Stimulated activated CD4-positive, alpha-beta T cell treated with anti-CD3 and anti-CD28 coated beads, Interleukin-2, amount 100 ng/mL, for 48 hours (primary cell): ENCODE measurements at regions not wholly inside any gene's neighbourhood (a gene's known extent, or its start where the extent isn't known, plus 50 kb on each side); places are given as distances from the start of the nearest gene placed in this dataset.
A peak's percentile ranks its signal among the peaks of the same experiment; 100 is the strongest.
"Not testable (repeated sequence)": the region's sequence is repeated elsewhere in the genome, so short reads cannot be mapped to it uniquely, and the experiment has no call there.

Source experiments
- DNase-seq, 2 donors: peaks; one replicate each; pipeline ENCODE4 v3.0.0-alpha.2; 2020

DNA sequence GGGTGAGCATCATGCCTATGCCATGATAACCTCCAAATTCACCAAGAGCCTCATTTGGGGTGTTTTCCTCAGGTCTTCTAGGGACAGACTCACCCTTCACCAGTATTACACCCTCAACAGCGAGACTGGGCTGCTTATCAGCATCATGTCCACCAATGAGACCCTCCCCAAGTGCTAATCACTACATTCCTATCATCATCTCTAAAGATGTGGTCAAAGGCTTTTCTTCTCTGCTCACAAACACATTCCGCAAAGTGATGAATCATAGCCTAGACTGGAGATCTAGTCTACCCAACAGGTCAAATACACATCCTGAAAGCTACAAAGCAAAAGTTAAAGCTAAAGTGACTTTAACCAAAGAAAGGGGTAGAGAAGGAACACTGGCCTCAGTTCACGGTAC, 75.3 kb upstream of the C7orf33 start:
- no peak for DNase-seq

DNA sequence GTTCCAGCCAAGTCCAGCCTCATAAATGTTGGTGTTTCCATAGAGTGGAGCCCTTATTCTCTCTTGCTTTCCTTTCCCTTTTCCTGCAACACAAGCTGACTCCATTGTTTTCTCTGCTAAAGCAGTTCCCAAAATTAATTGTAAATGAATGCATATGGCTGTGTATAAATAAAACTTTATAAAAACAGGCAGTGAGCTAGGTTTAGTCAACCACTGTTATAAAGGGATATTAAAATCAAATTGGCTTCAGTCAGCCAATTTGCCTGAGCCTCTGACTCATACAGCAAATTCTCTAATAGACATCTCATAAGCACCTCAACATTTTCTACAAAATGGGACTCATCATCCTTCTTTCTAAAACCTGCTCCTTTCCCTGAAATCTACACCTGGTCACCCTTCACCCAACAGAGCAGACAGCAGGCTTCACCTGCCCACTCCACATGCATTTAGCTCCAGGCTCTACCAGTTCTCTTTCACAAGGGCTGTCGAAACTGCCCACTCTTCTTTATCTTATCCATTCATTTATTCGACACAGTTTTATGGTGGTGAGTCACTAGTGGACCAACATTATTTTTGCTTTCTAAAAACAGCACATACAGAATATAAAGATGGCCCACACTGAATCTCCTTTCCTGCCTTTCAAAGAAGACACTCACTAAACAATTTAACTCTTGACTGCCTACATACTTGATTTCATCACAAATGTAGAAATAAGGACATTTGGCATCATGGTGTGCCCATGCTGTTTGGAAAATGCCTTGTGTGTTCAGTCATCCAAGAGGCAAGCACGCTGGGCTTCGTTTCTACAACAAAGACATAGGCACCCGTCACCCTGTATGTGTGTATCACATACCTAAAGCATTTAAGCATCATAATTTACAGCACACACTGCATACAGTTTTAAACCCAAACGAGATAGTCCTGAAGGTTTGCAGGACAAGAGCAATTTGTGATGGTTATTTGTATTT, 74.6 kb upstream of the C7orf33 start:
- DNase-seq, result no peak

DNA sequence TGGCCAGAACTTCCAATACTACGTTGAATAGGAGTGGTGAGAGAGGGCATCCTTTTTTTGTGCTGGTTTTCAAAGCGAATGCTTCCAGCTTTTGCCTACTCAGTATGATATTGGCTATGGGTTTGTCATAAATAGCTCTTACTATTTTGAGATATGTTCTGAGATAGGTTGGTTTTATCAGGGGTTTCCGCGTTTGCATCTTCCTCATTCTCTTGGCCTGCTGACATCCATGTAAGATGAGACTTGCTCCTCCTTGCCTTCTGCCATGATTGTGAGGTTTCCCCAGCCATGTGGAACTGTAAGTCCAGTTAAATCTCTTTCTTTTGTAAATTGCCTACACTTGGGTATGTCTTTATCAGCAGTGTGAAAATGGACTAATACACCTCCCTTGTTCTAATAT, 71.2 kb upstream of the C7orf33 start:
- not testable (repeated sequence) for DNase-seq

DNA sequence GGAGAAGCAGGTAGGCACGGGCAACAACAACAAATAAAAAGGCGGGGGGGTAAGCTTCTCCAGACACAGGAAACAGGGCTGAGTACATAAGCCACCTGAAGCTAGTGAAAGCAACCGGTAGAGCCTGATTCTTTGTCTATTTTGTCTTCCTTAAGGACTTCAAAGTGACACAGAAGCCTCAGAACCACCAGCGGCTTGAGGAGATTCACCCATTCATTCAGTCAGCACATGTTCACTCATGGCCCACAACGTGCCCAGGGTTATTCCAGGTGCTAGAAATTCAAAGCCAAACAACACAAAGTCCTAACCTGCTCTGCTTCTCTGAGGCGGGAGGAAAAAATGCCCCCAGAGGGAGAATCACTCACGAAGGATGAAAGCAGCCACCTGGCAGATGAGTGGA, 69.3 kb upstream of the C7orf33 start:
- no peak for DNase-seq

DNA sequence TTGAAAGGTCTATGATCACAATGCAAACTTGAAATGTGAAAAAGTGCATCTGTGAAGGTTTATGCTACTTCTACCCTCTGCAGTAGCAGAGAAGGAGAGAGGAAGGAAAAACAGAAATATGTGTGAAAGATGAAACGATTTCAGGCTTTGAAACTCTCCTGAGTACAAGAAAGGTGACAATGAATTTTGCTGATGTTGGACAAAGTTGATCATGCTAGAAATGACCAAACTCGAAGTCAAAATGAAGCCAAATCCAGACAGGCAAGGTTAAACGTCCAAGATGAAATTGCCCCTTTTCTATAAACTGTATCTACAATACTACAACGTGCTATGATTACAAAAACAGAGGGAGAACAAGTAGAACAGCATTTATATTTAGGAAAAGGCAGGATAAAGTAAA, 67.0 kb upstream of the C7orf33 start:
- no peak for DNase-seq

DNA sequence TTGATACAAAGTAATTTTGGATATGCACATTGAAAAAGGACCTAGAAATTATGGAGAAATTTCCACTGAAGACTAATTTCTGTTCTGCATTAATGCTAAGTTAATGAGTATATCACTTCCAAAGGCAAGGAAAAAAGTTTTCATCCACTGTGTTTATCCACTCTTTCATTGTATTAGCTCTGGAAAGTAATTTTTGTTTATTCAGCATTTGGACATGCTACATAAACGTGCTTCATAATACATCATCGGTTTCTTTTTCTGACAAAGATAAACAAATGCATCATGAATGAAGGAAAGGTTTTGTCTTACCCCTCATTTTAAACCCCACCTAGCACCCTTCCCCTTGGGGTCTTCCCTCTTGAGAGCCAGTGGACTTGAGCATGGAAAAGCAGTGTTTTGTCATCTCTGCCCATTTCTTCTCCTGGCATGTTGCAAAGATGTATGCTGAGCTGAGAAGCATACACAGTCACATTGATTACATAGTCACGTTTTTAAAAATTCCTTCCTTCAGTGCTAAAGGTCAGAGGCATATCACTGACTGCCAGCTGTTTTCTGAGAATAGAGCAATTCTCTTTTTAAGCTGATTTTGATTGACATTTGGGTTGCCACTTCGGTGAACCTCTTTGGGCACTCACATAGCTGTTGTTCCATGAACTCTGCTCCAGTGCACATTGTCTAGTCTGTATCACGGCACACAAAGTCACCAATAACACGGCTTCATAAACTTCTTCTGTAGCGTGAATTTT, 65.9 kb upstream of the C7orf33 start:
- DNase-seq, result no peak

DNA sequence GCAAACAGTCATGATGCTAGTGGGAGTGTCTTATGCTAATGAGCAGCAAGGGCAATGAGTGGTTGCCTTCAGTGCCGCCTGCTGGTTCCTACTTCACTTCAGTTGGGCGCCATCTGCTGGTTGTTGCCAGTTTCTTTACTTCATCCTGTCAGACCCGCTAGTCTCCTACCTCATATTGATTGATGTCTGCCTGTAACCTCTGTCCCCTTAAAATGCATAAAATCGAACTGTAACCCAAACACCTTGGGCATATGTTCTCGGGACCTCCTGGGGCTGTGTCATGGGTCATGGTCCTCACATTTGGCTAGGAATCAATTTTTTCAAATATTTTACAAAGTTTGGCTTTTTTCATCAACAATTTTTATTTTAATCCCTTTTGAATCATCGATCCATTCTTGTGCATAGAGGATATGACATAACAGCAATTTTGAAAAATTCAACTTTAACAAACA, 62.8 kb upstream of the C7orf33 start:
- DNase-seq, result peak; percentile 87 to 92

DNA sequence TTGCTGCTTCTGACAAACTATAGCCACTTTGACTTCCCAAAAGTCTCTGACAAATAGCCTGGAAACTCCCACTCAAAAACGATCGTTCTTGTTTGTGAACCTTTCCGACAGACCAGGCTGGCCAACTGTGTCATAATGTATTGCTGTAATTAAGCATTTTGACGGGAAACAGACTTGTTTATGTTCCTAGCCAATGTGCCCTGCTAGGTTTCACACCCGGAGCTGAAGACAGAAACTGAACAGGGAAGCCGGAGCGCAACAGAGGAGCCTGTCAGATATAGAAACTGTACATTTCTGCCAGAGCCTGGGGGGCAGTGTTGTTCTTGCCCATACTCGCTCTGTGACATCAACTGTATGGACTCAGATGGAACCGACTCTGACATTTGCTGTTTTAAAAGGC, 55.3 kb upstream of the C7orf33 start:
- peak; percentile 14 to 37 for DNase-seq

DNA sequence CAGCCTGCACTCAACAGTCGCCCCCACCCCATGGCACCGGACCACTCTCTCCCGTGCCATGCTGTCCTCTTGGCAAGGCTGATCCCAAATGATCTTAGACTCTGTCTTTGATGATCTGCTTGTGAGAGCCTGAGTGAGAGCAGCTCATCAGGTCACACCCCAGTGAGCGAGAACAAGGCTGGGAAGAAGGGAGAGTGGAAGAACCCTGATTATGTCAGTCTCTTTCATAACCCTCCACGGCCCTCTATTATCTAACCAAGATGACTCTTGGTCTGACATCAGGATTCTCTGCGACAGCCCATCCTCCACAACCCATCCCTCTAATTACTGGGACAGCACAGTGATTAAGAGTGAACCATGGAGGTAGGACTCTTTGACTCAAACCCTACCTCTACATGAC, 53.1 kb upstream of the C7orf33 start:
- DNase-seq, result no peak

DNA sequence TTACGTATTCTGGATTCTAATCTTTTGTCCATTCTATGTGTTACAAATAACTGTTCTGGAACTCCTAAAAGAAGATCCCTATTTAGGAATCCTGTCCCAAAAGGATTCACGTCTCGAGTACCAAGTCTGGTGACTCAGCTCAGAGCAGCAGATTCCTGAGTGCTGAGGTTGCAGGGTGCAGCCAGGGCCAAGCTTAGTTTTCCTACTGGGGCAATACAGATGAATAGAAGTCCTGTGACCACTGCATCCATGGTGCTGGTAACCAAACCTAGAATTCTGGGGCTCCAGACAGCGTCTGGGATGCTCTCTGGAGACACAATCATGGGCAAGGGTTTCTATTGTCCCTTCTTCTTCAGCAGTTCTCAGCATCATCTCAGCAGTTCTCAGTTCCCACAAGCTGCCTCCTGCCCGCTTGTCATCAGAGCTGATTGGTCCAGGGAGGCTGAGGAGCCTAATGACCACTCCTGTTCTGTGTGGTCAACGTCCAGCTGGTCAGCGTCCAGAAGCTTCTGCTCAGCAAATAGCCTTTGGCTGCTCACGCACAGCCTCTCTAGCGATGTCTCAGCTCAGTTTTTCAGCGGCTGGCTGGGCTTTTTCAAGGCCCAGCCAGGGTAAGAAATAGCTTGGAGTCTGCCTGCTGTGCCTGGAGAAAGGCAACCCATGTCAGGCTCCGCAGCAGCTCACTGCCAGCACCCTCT, 50.4 kb upstream of the C7orf33 start:
- DNase-seq, result no peak
